ENCODE measurements at regions not wholly inside any gene's neighbourhood (a gene's known extent, or its start where the extent isn't known, plus 50 kb on each side); places are given as distances from the start of the nearest gene placed in this dataset.

- Mint-ChIP-seq H3K27ac (no peak overlapping the region), H3K4me1 (no peaks in the 10 kb centered on the region), H3K27me3 (no peaks in the 10 kb centered on the region), H3K4me3 (no peak overlapping the region), H3K9me3 (peaks cover 0 to 27% (median 4%) of the 10 kb centered on the region in 7 donors), H3K36me3 (no peaks in the 10 kb centered on the region)
- no peaks in the 10 kb centered on the region for H3K36me3 ChIP-seq (ENCODE audit: control insufficient read depth, insufficient read depth, low read length)
- H3K4me3 ChIP-seq (ENCODE audit: low read depth, low read length) = no peak overlapping the region
- DNase-seq (no peak), ATAC-seq (ENCODE audit: low read depth in 2 of 2) (no peak)
- no peaks in the 10 kb centered on the region for H3K27me3 ChIP-seq (ENCODE audit: control insufficient read depth, insufficient read depth, low read length)
- no peaks in the 10 kb centered on the region for H3K4me1 ChIP-seq (ENCODE audit: control insufficient read depth, insufficient read depth, low read length, poor library complexity, severe bottlenecking)
- H3K9me3 ChIP-seq (ENCODE audit: control insufficient read depth in 2 of 2, low read length in 2 of 2) = peaks cover 2 to 5% of the 10 kb centered on the region in 2 experiments
- H3K27ac ChIP-seq (ENCODE audit: insufficient read depth, low read length, poor library complexity, severe bottlenecking) = no peak overlapping the region
Measured at GRCh38 chr17:71057938-71058337, 888.6 kb downstream of the KCNJ2 start.

- Mint-ChIP-seq H3K36me3 (no peaks in the 10 kb centered on the region), H3K4me1 (no peaks in the 10 kb centered on the region), H3K4me3 (no peak overlapping the region), H3K27ac (no peak overlapping the region), H3K27me3 (no peaks in the 10 kb centered on the region), H3K9me3 (peaks cover 0 to 23% (median 6%) of the 10 kb centered on the region in 7 donors)
- no peaks in the 10 kb centered on the region for H3K9me3 ChIP-seq (ENCODE audit: control insufficient read depth in 2 of 2, low read length in 2 of 2)
- H3K27me3 ChIP-seq (ENCODE audit: control insufficient read depth, insufficient read depth, low read length) = no peaks in the 10 kb centered on the region
- H3K4me1 ChIP-seq (ENCODE audit: control insufficient read depth, insufficient read depth, low read length, poor library complexity, severe bottlenecking) = no peaks in the 10 kb centered on the region
- no peak overlapping the region for H3K27ac ChIP-seq (ENCODE audit: insufficient read depth, low read length, poor library complexity, severe bottlenecking)
- H3K36me3 ChIP-seq (ENCODE audit: control insufficient read depth, insufficient read depth, low read length) = no peaks in the 10 kb centered on the region
- DNase-seq (no peak), ATAC-seq (ENCODE audit: low read depth in 2 of 2) (no peak)
- H3K4me3 ChIP-seq (ENCODE audit: low read depth, low read length) = no peak overlapping the region
Measured at GRCh38 chr17:71063127-71063526, 893.8 kb downstream of the KCNJ2 start.

GRCh38 chr17:71063559-71063958 is 894.2 kb downstream of the KCNJ2 start:
- Histone ChIP-seq H3K4me3 (ENCODE audit: low read depth, low read length) (no peak overlapping the region), H3K27me3 (ENCODE audit: control insufficient read depth, insufficient read depth, low read length) (no peaks in the 10 kb centered on the region), H3K4me1 (ENCODE audit: control insufficient read depth, insufficient read depth, low read length, poor library complexity, severe bottlenecking) (no peaks in the 10 kb centered on the region), H3K27ac (ENCODE audit: insufficient read depth, low read length, poor library complexity, severe bottlenecking) (no peak overlapping the region), H3K9me3 (ENCODE audit: control insufficient read depth in 2 of 2, low read length in 2 of 2) (no peaks in the 10 kb centered on the region), H3K36me3 (ENCODE audit: control insufficient read depth, insufficient read depth, low read length) (no peaks in the 10 kb centered on the region)
- Mint-ChIP-seq H3K36me3 (no peaks in the 10 kb centered on the region), H3K4me1 (no peaks in the 10 kb centered on the region), H3K27ac (no peak overlapping the region), H3K9me3 (peaks cover 0 to 23% (median 7%) of the 10 kb centered on the region in 7 donors), H3K27me3 (no peaks in the 10 kb centered on the region), H3K4me3 (no peak overlapping the region)
- ATAC-seq (ENCODE audit: low read depth in 2 of 2) (no peak), DNase-seq (no peak)

GRCh38 chr17:71067669-71068407 is 898.5 kb downstream of the KCNJ2 start:
- no peak for ATAC-seq (ENCODE audit: low read depth in 2 of 2)

GRCh38 chr17:71068408-71068750 is 899.0 kb downstream of the KCNJ2 start:
- Histone ChIP-seq H3K36me3 (ENCODE audit: control insufficient read depth, insufficient read depth, low read length) (no peaks in the 10 kb centered on the region), H3K4me1 (ENCODE audit: control insufficient read depth, insufficient read depth, low read length, poor library complexity, severe bottlenecking) (no peaks in the 10 kb centered on the region), H3K9me3 (ENCODE audit: control insufficient read depth in 2 of 2, low read length in 2 of 2) (no peaks in the 10 kb centered on the region), H3K27me3 (ENCODE audit: control insufficient read depth, insufficient read depth, low read length) (no peaks in the 10 kb centered on the region), H3K4me3 (ENCODE audit: low read depth, low read length) (no peak overlapping the region), H3K27ac (ENCODE audit: insufficient read depth, low read length, poor library complexity, severe bottlenecking) (no peak overlapping the region)
- Mint-ChIP-seq H3K36me3 (no peaks in the 10 kb centered on the region), H3K9me3 (peaks cover 0 to 11% (median 4%) of the 10 kb centered on the region in 7 donors), H3K4me3 (no peak overlapping the region), H3K27me3 (no peaks in the 10 kb centered on the region), H3K4me1 (no peaks in the 10 kb centered on the region), H3K27ac (no peak overlapping the region)
- no peak for ATAC-seq (ENCODE audit: low read depth in 2 of 2)
- no peak for DNase-seq

More at GRCh38 chr17:71067669-71068407, 898.5 kb downstream of the KCNJ2 start:
- Histone ChIP-seq H3K4me3 (ENCODE audit: low read depth, low read length) (no peak overlapping the region), H3K36me3 (ENCODE audit: control insufficient read depth, insufficient read depth, low read length) (no peaks in the 10 kb centered on the region), H3K9me3 (ENCODE audit: control insufficient read depth in 2 of 2, low read length in 2 of 2) (no peaks in the 10 kb centered on the region), H3K27me3 (ENCODE audit: control insufficient read depth, insufficient read depth, low read length) (no peaks in the 10 kb centered on the region), H3K27ac (ENCODE audit: insufficient read depth, low read length, poor library complexity, severe bottlenecking) (no peak overlapping the region), H3K4me1 (ENCODE audit: control insufficient read depth, insufficient read depth, low read length, poor library complexity, severe bottlenecking) (no peaks in the 10 kb centered on the region)
- Mint-ChIP-seq H3K27me3 (no peaks in the 10 kb centered on the region), H3K27ac (no peak overlapping the region), H3K4me3 (no peak overlapping the region), H3K4me1 (no peaks in the 10 kb centered on the region), H3K9me3 (peaks cover 0 to 11% (median 4%) of the 10 kb centered on the region in 7 donors), H3K36me3 (no peaks in the 10 kb centered on the region)
- DNase-seq = no peak

- no peaks in the 10 kb centered on the region for H3K27me3 ChIP-seq (ENCODE audit: control insufficient read depth, insufficient read depth, low read length)
- ATAC-seq (ENCODE audit: low read depth in 2 of 2) (no peak), DNase-seq (no peak)
- H3K27ac Mint-ChIP-seq = no peak overlapping the region
- H3K27ac ChIP-seq (ENCODE audit: insufficient read depth, low read length, poor library complexity, severe bottlenecking) = no peak overlapping the region
- no peak overlapping the region for H3K4me3 Mint-ChIP-seq
- no peaks in the 10 kb centered on the region for H3K27me3 Mint-ChIP-seq
- no peak overlapping the region for H3K4me3 ChIP-seq (ENCODE audit: low read depth, low read length)
- H3K9me3 ChIP-seq (ENCODE audit: control insufficient read depth in 2 of 2, low read length in 2 of 2) = no peaks in the 10 kb centered on the region
- no peaks in the 10 kb centered on the region for H3K36me3 Mint-ChIP-seq
- no peaks in the 10 kb centered on the region for H3K4me1 ChIP-seq (ENCODE audit: control insufficient read depth, insufficient read depth, low read length, poor library complexity, severe bottlenecking)
- H3K9me3 Mint-ChIP-seq = peaks cover 0 to 8% (median 4%) of the 10 kb centered on the region in 7 donors
- H3K4me1 Mint-ChIP-seq = no peaks in the 10 kb centered on the region
- no peaks in the 10 kb centered on the region for H3K36me3 ChIP-seq (ENCODE audit: control insufficient read depth, insufficient read depth, low read length)
Measured at GRCh38 chr17:71071041-71071440, 901.7 kb downstream of the KCNJ2 start.

GRCh38 chr17:71071837-71072236 is 902.5 kb downstream of the KCNJ2 start:
- no peak overlapping the region for H3K27ac ChIP-seq (ENCODE audit: insufficient read depth, low read length, poor library complexity, severe bottlenecking)
- H3K4me1 ChIP-seq (ENCODE audit: control insufficient read depth, insufficient read depth, low read length, poor library complexity, severe bottlenecking) = no peaks in the 10 kb centered on the region
- no peaks in the 10 kb centered on the region for H3K27me3 ChIP-seq (ENCODE audit: control insufficient read depth, insufficient read depth, low read length)
- no peak for DNase-seq
- no peak overlapping the region for H3K4me3 Mint-ChIP-seq
- H3K4me1 Mint-ChIP-seq = no peaks in the 10 kb centered on the region
- no peak overlapping the region for H3K27ac Mint-ChIP-seq
- H3K4me3 ChIP-seq (ENCODE audit: low read depth, low read length) = no peak overlapping the region
- H3K36me3 Mint-ChIP-seq = no peaks in the 10 kb centered on the region
- no peak for ATAC-seq (ENCODE audit: low read depth in 2 of 2)
- H3K9me3 ChIP-seq (ENCODE audit: control insufficient read depth in 2 of 2, low read length in 2 of 2) = no peaks in the 10 kb centered on the region
- H3K27me3 Mint-ChIP-seq = no peaks in the 10 kb centered on the region
- H3K36me3 ChIP-seq (ENCODE audit: control insufficient read depth, insufficient read depth, low read length) = no peaks in the 10 kb centered on the region
- peaks cover 0 to 9% (median 4%) of the 10 kb centered on the region in 7 donors for H3K9me3 Mint-ChIP-seq

- DNase-seq (no peak), ATAC-seq (ENCODE audit: low read depth in 2 of 2) (no peak)
- Histone ChIP-seq H3K9me3 (ENCODE audit: control insufficient read depth in 2 of 2, low read length in 2 of 2) (peaks cover 0 to 8% of the 10 kb centered on the region in 2 experiments), H3K36me3 (ENCODE audit: control insufficient read depth, insufficient read depth, low read length) (no peaks in the 10 kb centered on the region), H3K4me1 (ENCODE audit: control insufficient read depth, insufficient read depth, low read length, poor library complexity, severe bottlenecking) (no peaks in the 10 kb centered on the region), H3K4me3 (ENCODE audit: low read depth, low read length) (no peak overlapping the region), H3K27ac (ENCODE audit: insufficient read depth, low read length, poor library complexity, severe bottlenecking) (no peak overlapping the region), H3K27me3 (ENCODE audit: control insufficient read depth, insufficient read depth, low read length) (no peaks in the 10 kb centered on the region)
- Mint-ChIP-seq H3K4me3 (no peak overlapping the region), H3K4me1 (no peaks in the 10 kb centered on the region), H3K9me3 (peaks cover 3 to 22% (median 8%) of the 10 kb centered on the region in 7 donors), H3K27me3 (no peaks in the 10 kb centered on the region), H3K36me3 (no peaks in the 10 kb centered on the region), H3K27ac (no peak overlapping the region)
Measured at GRCh38 chr17:71080937-71081336, 911.6 kb downstream of the KCNJ2 start.
